Aorta (tissue), 5 donors: ENCODE measurements at regions not wholly inside any gene's neighbourhood (a gene's known extent, or its start where the extent isn't known, plus 50 kb on each side); places are given as distances from the start of the nearest gene placed in this dataset.
"Not testable (repeated sequence)": the region's sequence is repeated elsewhere in the genome, so short reads cannot be mapped to it uniquely, and the experiment has no call there.

ENCODE experiments used
- ATAC-seq: fragments of 200-7000 bp; cut with Tn5 transposase; one replicate; pipeline ENCODE4 v1.9.1; 2022; ENCODE audit warnings: moderate library complexity; ENCODE audit not compliant: low FRiP score
- DNase-seq, 2 donors: peaks; one replicate each; pipeline ENCODE4 v3.0.0-alpha.2; 2020
- H3K27ac ChIP-seq, 2 donors: one replicate each; pipeline ENCODE4 v1.5.1; 2013; ENCODE audit warnings: low read length in 2 of 2, mild to moderate bottlenecking in 2 of 2, moderate library complexity in 2 of 2, control low read depth in 1 of 2, inconsistent platforms in 1 of 2, low read depth in 1 of 2
- H3K27me3 ChIP-seq, 2 donors: one replicate each; pipeline ENCODE4 v1.6.1; 2013; ENCODE audit warnings: control low read depth in 1 of 2, low read length in 1 of 2, mild to moderate bottlenecking in 1 of 2, moderate library complexity in 1 of 2; ENCODE audit not compliant: insufficient read depth in 2 of 2, control insufficient read depth in 1 of 2
- H3K36me3 ChIP-seq, 2 donors: one replicate each; pipeline ENCODE4 v1.6.1; 2013; ENCODE audit warnings: control low read depth in 1 of 2, low read length in 1 of 2, mild to moderate bottlenecking in 1 of 2; ENCODE audit not compliant: insufficient read depth in 2 of 2, control insufficient read depth in 1 of 2
- H3K4me1 ChIP-seq, 2 donors: one replicate each; pipeline ENCODE4 v1.6.1; 2013; ENCODE audit warnings: low read length in 2 of 2, control low read depth in 1 of 2, mild to moderate bottlenecking in 1 of 2, moderate library complexity in 1 of 2; ENCODE audit not compliant: insufficient read depth in 2 of 2, control insufficient read depth in 1 of 2
- H3K4me3 ChIP-seq, 2 donors: one replicate each; pipeline ENCODE4 v1.5.1; 2013; ENCODE audit warnings: low read length in 2 of 2, control low read depth in 1 of 2, mild to moderate bottlenecking in 1 of 2
- H3K9me3 ChIP-seq: one replicate; pipeline ENCODE4 v1.6.1; 2013; ENCODE audit warnings: mild to moderate bottlenecking, low read length; ENCODE audit not compliant: control insufficient read depth
- WGBS, 2 donors: extraction: QIAGEN DNeasy Blood & Tissue Kit; methylation state at CpG; one replicate each; pipeline ENCODE4 v1.1.7; 2013; 5-methylcytosine and 5-hydroxymethylcytosine counted together
- intact Hi-C, 2 donors: fragments of 100-400 bp; cut with DNase I; formaldehyde crosslinking; loops; one replicate each; pipeline versions ENCODE4 v1.14.2 to v1.15.0; 2022
- donor health status: healthy with polysubstance abuse.
- donor health status: Bipolar disorder and iron deficiency.
- donor health status: DM: no; HTN: no; CAD: no.
- donor health status: DM: no; HTN: no; CAD: no.
- donor health status: DM: yes; HTN: yes; CAD: no.

- H3K9me3 ChIP-seq: no peaks in the 10 kb centered on the region
- WGBS, 2 donors: 64 to 67% methylated on average over 2 of the region's 2 CpGs
- H3K27me3 ChIP-seq: no peaks in the 10 kb centered on the region
- no peak for ATAC-seq
- no peaks in the 10 kb centered on the region for H3K36me3 ChIP-seq
- intact Hi-C loops: no loop called here
- H3K4me3 ChIP-seq: no peak overlapping the region
- no peak for DNase-seq
- H3K4me1 ChIP-seq: no peaks in the 10 kb centered on the region
- no peak overlapping the region for H3K27ac ChIP-seq
Measured at GRCh38 chr17:21542070-21542469, 150.3 kb upstream of the KCNJ18 start.

DNA sequence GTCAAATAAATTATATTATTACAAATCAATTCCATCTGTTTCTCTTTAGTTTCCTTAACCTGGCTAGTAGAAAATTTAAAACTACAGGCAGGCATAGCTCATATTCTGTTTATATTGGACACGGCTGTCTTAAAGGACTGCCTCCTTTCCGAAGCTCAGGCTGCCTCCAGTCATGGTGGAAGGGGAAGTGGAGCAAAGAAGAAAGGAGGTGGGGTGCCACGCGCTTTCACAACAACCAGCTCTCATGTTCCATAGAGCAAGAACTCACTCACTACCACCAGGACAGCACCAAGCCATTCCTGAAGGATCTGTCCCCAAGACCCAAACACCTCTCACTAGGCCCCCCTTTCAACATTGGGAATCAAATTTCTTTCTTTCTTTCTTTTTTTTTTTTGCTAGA is 149.3 kb upstream of the KCNJ18 start:
- 61 to 62% methylated on average over 4 of the region's 4 CpGs for WGBS, 2 donors
- H3K27me3 ChIP-seq: no peaks in the 10 kb centered on the region
- H3K4me3 ChIP-seq: no peak overlapping the region
- DNase-seq (no peak), ATAC-seq (no peak)
- H3K36me3 ChIP-seq: no peaks in the 10 kb centered on the region
- no peak overlapping the region for H3K27ac ChIP-seq
- intact Hi-C loops: no loop called here
- H3K9me3 ChIP-seq: no peaks in the 10 kb centered on the region
- no peaks in the 10 kb centered on the region for H3K4me1 ChIP-seq

DNA sequence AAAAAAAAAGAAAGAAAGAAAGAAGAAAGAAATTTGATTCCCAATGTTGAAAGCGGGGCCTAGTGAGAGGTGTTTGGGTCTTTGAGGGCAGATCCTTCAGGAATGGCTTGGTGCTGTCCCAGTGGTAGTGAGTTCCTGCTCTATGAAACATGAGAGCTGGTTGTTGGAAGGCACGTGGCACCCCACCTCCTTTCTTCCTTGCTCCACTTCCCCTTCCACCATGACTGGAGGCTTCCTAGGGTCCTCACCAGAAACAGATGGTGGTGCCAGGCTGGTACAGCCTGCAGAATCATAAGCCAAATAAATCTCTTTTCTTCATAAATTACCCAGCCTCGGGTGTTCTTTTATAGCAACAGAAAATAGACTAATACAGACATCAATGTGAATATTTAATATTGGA is 147.3 kb upstream of the KCNJ18 start:
- Histone ChIP-seq H3K4me3 (no peak overlapping the region), H3K9me3 (no peaks in the 10 kb centered on the region), H3K36me3 (peaks cover 0 to 1% of the 10 kb centered on the region in 2 donors), H3K27me3 (no peaks in the 10 kb centered on the region), H3K4me1 (no peaks in the 10 kb centered on the region), H3K27ac (no peak overlapping the region)
- no peak for DNase-seq
- intact Hi-C loops: no loop called here
- no peak for ATAC-seq
- 85 to 87% methylated on average over 3 of the region's 3 CpGs for WGBS, 2 donors

DNA sequence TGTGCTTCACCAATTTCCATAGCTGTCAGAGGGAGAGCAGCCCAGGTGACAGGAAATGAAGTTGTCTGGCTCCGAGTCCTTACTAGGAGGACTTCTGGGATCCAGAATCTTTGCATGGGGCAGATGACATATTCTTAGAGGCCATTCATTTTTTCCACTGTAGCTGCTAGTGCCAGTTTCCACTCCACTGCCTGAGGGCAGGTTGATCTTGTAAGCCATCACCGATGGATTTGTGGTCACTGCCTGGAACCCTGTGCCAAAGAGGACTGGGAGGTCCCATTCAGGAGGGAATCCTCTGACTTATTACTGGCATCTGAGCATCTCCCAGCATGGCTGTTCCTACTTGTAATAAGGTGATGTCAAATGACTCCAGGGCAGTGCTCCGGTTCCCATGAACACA is 144.1 kb upstream of the KCNJ18 start:
- intact Hi-C loops: no loop called here

DNA sequence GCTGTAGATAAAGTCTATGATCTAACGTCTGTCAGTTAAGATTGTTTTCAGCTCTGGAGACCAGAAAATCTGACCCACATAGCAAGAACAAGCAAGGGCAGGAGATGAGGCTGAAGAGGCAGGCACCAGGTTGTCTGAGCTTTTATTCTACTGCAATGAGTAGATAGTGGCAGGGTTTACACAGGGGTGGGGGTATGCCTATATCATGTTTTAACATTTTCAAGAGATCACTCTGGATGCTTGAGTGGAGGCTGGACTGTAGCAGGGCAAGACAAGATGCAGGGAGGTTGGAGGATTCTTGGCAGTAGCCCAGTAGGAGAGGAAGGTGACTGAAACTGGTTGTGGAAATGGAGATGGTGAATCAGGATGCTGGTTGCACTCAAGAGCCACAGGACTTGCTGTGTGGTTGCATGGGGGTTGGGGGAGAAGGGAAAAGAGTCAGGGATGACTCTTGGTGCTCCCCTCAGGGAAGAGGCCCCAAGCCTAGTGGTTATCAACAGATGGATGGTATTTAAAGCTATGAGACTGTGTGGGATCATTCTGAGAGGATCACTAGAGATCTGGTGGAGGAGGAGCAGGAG is 143.1 kb upstream of the KCNJ18 start:
- Histone ChIP-seq H3K36me3 (peaks cover 0 to 1% of the 10 kb centered on the region in 2 donors), H3K4me1 (no peaks in the 10 kb centered on the region), H3K27me3 (no peaks in the 10 kb centered on the region), H3K27ac (no peak overlapping the region), H3K9me3 (no peaks in the 10 kb centered on the region), H3K4me3 (no peak overlapping the region)
- WGBS, 2 donors: 61 to 69% methylated on average over 1 of the region's 1 CpG
- intact Hi-C loops: no loop called here
- ATAC-seq (no peak), DNase-seq (no peak)

More for the DNA sequence above, 144.1 kb upstream of the KCNJ18 start:
- H3K27me3 ChIP-seq: no peaks in the 10 kb centered on the region
- DNase-seq (no peak), ATAC-seq (no peak)
- H3K9me3 ChIP-seq: no peaks in the 10 kb centered on the region
- H3K27ac ChIP-seq: no peak overlapping the region
- H3K4me1 ChIP-seq: no peaks in the 10 kb centered on the region
- no peak overlapping the region for H3K4me3 ChIP-seq
- peaks cover 0 to 1% of the 10 kb centered on the region in 2 donors for H3K36me3 ChIP-seq
- WGBS, 2 donors: 94 to 96% methylated on average over 3 of the region's 3 CpGs

DNA sequence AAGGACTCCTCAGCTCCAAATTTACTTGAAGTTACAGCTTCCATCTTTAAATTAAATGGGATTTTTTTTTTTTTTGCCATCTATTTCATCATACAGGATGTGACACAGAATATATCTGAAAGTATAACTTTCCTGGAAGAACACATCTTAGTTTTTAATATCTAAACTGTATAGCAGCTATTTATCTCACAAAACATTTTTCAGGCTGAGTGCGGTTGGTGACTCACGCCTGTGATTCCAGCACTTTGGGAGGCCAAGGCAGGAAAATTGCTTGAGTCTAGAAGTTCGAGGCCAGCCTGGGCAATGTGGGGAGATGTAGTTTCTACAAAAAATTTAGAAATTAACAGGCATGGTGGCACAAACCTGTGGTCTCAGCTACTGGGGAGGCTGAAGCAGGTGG is 142.3 kb upstream of the KCNJ18 start:
- H3K9me3 ChIP-seq, H3K27me3 ChIP-seq, ATAC-seq, H3K4me3 ChIP-seq, H3K27ac ChIP-seq, intact Hi-C loops, H3K36me3 ChIP-seq, H3K4me1 ChIP-seq, DNase-seq: not testable (repeated sequence)
- 96 to 97% methylated on average over 3 of the region's 3 CpGs for WGBS, 2 donors

GRCh38 chr17:21551081-21551881 is 141.0 kb upstream of the KCNJ18 start:
- peak; percentile 98 for ATAC-seq
- 1% methylated on average over 67 to 75 of the region's 75 CpGs for WGBS, 2 donors
- intact Hi-C loops: no loop called here
- Histone ChIP-seq H3K4me1 (no peaks in the 10 kb centered on the region), H3K9me3 (no peaks in the 10 kb centered on the region), H3K27ac (peak overlapping the region in 1 of 2 donors; percentile 82), H3K36me3 (peaks cover 0 to 1% of the 10 kb centered on the region in 2 donors), H3K4me3 (peak overlapping the region; percentile 37 to 87), H3K27me3 (no peaks in the 10 kb centered on the region)
- peak; percentile 89 to 94 for DNase-seq

DNA sequence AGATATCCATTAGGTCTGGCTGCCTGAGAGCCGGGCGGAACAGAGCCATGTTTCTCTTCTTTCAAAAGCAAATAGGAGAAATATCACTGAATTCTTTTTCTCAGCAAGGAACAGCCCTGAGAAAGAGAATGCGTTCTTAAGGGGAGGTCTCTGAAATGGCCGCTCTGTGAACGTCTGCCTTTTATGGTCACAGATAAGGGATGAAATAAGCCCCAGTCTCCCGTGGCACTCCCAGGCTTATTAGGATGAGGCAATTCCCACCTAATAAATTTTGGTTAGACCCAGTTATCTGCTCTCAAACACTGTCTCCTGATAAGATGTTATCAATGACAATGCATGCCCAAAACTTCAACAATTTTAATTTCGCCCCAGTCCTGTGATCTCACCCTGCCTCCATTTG is 133.4 kb upstream of the KCNJ18 start:
- intact Hi-C loops, H3K27ac ChIP-seq: not testable (repeated sequence)
- 88 to 93% methylated on average over 7 of the region's 7 CpGs for WGBS, 2 donors

DNA sequence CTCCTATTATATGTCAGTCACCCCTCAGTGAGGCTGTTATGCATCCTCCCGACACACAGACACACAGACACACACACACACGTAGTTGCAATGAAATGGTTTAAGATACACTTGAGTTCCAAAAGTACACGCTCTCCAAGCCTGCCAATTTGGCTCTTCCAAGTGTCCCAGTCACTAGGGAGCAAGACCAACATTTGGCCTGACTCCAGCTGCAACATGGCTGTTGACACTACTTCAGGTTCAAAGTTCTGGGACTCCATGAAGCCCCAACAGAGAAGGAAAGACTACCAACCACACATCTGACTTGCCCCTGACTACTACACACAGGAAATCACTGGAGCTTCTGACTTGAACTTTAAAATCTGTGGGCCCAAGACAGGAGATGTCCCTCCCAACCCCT is 128.1 kb upstream of the KCNJ18 start:
- ATAC-seq: no peak
- H3K9me3 ChIP-seq: no peaks in the 10 kb centered on the region
- H3K4me3 ChIP-seq: no peak overlapping the region
- WGBS, 2 donors: 79% methylated on average over 3 of the region's 3 CpGs
- no peak for DNase-seq
- no peaks in the 10 kb centered on the region for H3K36me3 ChIP-seq
- no peaks in the 10 kb centered on the region for H3K27me3 ChIP-seq
- H3K27ac ChIP-seq: no peak overlapping the region
- H3K4me1 ChIP-seq: no peaks in the 10 kb centered on the region
- intact Hi-C loops: no loop called here

More for the DNA sequence above, 133.4 kb upstream of the KCNJ18 start:
- H3K9me3 ChIP-seq, H3K36me3 ChIP-seq, H3K27me3 ChIP-seq, DNase-seq, H3K4me3 ChIP-seq, ATAC-seq, H3K4me1 ChIP-seq: not testable (repeated sequence)
